ENCODE measurements at regions not wholly inside any gene's neighbourhood (a gene's known extent, or its start where the extent isn't known, plus 50 kb on each side); places are given as distances from the start of the nearest gene placed in this dataset.

DNA sequence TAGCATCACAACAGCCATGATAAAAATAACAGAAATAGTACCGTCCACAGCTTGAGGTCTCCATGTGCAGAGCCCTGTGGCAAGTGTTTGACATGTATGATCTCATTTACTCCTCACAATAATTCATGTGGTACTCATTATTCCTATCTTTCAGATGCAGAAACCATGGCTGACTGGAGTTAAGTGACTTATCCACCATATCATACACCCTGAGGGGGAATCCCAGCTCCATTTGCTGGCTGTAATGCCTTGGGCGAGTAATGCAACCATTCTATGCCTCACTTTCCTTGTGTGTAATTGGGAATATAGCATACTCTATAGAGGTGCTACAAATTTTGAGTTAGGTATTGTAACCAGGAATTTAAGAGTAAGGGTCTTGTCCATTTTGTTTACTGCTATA, 347.0 kb upstream of the CLINT1 start (continued):
- TF ChIP-seq, protein P1, sequence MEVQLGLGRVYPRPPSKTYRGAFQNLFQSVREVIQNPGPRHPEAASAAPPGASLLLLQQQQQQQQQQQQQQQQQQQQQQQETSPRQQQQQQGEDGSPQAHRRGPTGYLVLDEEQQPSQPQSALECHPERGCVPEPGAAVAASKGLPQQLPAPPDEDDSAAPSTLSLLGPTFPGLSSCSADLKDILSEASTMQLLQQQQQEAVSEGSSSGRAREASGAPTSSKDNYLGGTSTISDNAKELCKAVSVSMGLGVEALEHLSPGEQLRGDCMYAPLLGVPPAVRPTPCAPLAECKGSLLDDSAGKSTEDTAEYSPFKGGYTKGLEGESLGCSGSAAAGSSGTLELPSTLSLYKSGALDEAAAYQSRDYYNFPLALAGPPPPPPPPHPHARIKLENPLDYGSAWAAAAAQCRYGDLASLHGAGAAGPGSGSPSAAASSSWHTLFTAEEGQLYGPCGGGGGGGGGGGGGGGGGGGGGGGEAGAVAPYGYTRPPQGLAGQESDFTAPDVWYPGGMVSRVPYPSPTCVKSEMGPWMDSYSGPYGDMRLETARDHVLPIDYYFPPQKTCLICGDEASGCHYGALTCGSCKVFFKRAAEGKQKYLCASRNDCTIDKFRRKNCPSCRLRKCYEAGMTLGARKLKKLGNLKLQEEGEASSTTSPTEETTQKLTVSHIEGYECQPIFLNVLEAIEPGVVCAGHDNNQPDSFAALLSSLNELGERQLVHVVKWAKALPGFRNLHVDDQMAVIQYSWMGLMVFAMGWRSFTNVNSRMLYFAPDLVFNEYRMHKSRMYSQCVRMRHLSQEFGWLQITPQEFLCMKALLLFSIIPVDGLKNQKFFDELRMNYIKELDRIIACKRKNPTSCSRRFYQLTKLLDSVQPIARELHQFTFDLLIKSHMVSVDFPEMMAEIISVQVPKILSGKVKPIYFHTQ (CRISPR knock-in tag; IDR thresholded peaks at IDR 0.05): no peak
- no peak for TF ChIP-seq ZNF512 (CRISPR knock-in tag; IDR thresholded peaks at IDR 0.05; ENCODE audit: borderline replicate concordance)

GRCh38 chr5:158203261-158203660, 344.3 kb upstream of the CLINT1 start:
- no peak overlapping the region for H3K4me3 Mint-ChIP-seq
- POLR2A ChIA-PET: no interaction called here
- DNase-seq (ENCODE audit: low spot score): no peak
- H3K4me1 Mint-ChIP-seq: peaks cover 16% of the 10 kb centered on the region
- H3K9me3 Mint-ChIP-seq: no peaks in the 10 kb centered on the region
- TF ChIP-seq ZNF512 (CRISPR knock-in tag; IDR thresholded peaks at IDR 0.05; ENCODE audit: borderline replicate concordance) (no peak), NR2C2 (CRISPR knock-in tag; IDR thresholded peaks at IDR 0.05) (no peak), ZNF317 (CRISPR knock-in tag; IDR thresholded peaks at IDR 0.05; ENCODE audit: borderline replicate concordance, low read depth) (no peak)
- CTCF ChIA-PET: no interaction called here
- no peak for ATAC-seq
- H3K36me3 Mint-ChIP-seq: no peaks in the 10 kb centered on the region
- H3K27ac Mint-ChIP-seq: no peak overlapping the region
- no peaks in the 10 kb centered on the region for H3K27me3 Mint-ChIP-seq (ENCODE audit: low read depth)

DNA sequence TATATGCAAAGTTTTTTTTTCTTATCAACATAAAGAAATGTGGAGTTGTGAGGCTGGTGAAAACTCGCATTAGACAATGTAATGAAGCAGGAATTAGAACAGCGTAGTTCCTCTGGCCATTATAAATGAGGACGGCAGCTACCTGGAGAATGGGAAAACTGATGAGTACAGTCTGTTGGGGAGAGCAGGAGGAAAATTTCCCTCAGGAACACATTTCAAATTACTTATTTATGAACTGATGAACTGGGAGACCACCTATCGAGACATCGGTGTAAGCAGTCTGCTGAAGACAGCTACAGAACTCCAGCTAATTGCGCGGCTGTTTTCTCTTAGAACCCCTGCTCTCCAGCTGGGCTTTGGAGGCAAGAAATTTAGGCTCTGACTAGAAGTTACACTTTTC, 343.9 kb upstream of the CLINT1 start:
- ATAC-seq (no peak), DNase-seq (ENCODE audit: low spot score) (no peak)
- peaks cover 20% of the 10 kb centered on the region for H3K4me1 Mint-ChIP-seq
- POLR2A ChIA-PET: no interaction called here
- H3K9me3 Mint-ChIP-seq: no peaks in the 10 kb centered on the region
- H3K36me3 Mint-ChIP-seq: no peaks in the 10 kb centered on the region
- TF ChIP-seq, protein P2, sequence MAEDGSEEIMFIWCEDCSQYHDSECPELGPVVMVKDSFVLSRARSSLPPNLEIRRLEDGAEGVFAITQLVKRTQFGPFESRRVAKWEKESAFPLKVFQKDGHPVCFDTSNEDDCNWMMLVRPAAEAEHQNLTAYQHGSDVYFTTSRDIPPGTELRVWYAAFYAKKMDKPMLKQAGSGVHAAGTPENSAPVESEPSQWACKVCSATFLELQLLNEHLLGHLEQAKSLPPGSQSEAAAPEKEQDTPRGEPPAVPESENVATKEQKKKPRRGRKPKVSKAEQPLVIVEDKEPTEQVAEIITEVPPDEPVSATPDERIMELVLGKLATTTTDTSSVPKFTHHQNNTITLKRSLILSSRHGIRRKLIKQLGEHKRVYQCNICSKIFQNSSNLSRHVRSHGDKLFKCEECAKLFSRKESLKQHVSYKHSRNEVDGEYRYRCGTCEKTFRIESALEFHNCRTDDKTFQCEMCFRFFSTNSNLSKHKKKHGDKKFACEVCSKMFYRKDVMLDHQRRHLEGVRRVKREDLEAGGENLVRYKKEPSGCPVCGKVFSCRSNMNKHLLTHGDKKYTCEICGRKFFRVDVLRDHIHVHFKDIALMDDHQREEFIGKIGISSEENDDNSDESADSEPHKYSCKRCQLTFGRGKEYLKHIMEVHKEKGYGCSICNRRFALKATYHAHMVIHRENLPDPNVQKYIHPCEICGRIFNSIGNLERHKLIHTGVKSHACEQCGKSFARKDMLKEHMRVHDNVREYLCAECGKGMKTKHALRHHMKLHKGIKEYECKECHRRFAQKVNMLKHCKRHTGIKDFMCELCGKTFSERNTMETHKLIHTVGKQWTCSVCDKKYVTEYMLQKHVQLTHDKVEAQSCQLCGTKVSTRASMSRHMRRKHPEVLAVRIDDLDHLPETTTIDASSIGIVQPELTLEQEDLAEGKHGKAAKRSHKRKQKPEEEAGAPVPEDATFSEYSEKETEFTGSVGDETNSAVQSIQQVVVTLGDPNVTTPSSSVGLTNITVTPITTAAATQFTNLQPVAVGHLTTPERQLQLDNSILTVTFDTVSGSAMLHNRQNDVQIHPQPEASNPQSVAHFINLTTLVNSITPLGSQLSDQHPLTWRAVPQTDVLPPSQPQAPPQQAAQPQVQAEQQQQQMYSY (CRISPR knock-in tag; IDR thresholded peaks at IDR 0.05): no peak
- no peak for TF ChIP-seq MYBL2 (CRISPR knock-in tag; IDR thresholded peaks at IDR 0.05)
- no peak for TF ChIP-seq ZNF396 (CRISPR knock-in tag; IDR thresholded peaks at IDR 0.05; ENCODE audit: borderline replicate concordance)
- no peak for TF ChIP-seq STAT6 (CRISPR knock-in tag; conservative IDR thresholded peaks at IDR 0.05; ENCODE audit: low read depth)
- TF ChIP-seq ZNF263 (CRISPR knock-in tag; IDR thresholded peaks at IDR 0.05; ENCODE audit: low read depth): no peak
- H3K4me3 Mint-ChIP-seq: no peak overlapping the region
- H3K27ac Mint-ChIP-seq: no peak overlapping the region
- H3K27me3 Mint-ChIP-seq (ENCODE audit: low read depth): no peaks in the 10 kb centered on the region
- CTCF ChIA-PET: no interaction called here

Data from WTC11 (cell line).